Neural cell (in vitro differentiated cells): ENCODE measurements at regions not wholly inside any gene's neighbourhood (a gene's known extent, or its start where the extent isn't known, plus 50 kb on each side); places are given as distances from the start of the nearest gene placed in this dataset.
A peak's percentile ranks its signal among the peaks of the same experiment; 100 is the strongest.

Experiments
- H2AFZ ChIP-seq: fragments of 200-600, 300-800 bp; sonication (generic), shearing (Covaris generic); 2 replicates; pipeline ENCODE4 v1.6.0; 2014; ENCODE audit warnings: low read depth, mild to moderate bottlenecking, antibody characterized with exemption, low read length, moderate library complexity
- H3F3A ChIP-seq: fragments of 200-600 bp; shearing (Covaris generic); 2 replicates; pipeline ENCODE4 v1.6.1; 2016; ENCODE audit warnings: mild to moderate bottlenecking, moderate library complexity, mixed read lengths, antibody characterized with exemption, low read length; ENCODE audit not compliant: insufficient read depth, poor library complexity, severe bottlenecking
- H3K27ac ChIP-seq: fragments of 200-600, 300-800 bp; sonication (generic), shearing (Covaris generic); 2 replicates; pipeline ENCODE4 v1.5.1; 2014; ENCODE audit warnings: mild to moderate bottlenecking, low read length, moderate library complexity
- H3K27me3 ChIP-seq: fragments of 300-800, 200-600 bp; sonication (generic), shearing (Covaris generic); 2 replicates; pipeline ENCODE4 v1.6.0; 2014; ENCODE audit warnings: mild to moderate bottlenecking, low read depth, low read length, moderate library complexity; ENCODE audit not compliant: insufficient read depth
- H3K36me3 ChIP-seq: fragments of 300-800, 200-600 bp; sonication (generic), shearing (Covaris generic); 2 replicates; pipeline ENCODE4 v1.5.1; 2014; ENCODE audit warnings: mild to moderate bottlenecking, antibody characterized with exemption, low read length, moderate library complexity; ENCODE audit not compliant: insufficient read depth
- H3K4me2 ChIP-seq: fragments of 300-800, 200-600 bp; sonication (generic), shearing (Covaris generic); 2 replicates; pipeline ENCODE4 v1.6.0; 2014; ENCODE audit warnings: mild to moderate bottlenecking, low read length
- H3K4me3 ChIP-seq: fragments of 300-800, 200-600 bp; sonication (generic), shearing (Covaris generic); 2 replicates; pipeline ENCODE4 v1.5.1; 2014; ENCODE audit warnings: mild to moderate bottlenecking, low read length, moderate library complexity
- H3K79me2 ChIP-seq: fragments of 200-600 bp; shearing (Covaris generic); replicated peaks from 2 replicates; pipeline ENCODE4 v1.6.0; 2014; ENCODE audit warnings: mild to moderate bottlenecking, low read length, moderate library complexity; ENCODE audit not compliant: insufficient read depth
- H3K9ac ChIP-seq: fragments of 300-800, 200-600 bp; sonication (generic), shearing (Covaris generic); 2 replicates; pipeline ENCODE4 v1.6.1; 2016; ENCODE audit warnings: mild to moderate bottlenecking, low read length, mixed read lengths
- H3K9me2 ChIP-seq: fragments of 200-600 bp; shearing (Covaris generic); 2 replicates; pipeline ENCODE4 v1.6.1; 2016; ENCODE audit warnings: mild to moderate bottlenecking, low read length, mixed read lengths; ENCODE audit not compliant: insufficient read depth
- H3K9me3 ChIP-seq: fragments of 200-600, 300-800 bp; sonication (generic), shearing (Covaris generic); 2 replicates; pipeline ENCODE4 v1.6.1; 2016; ENCODE audit warnings: mild to moderate bottlenecking, mixed run types, low read length, moderate library complexity, mixed read lengths
- H4K20me1 ChIP-seq: fragments of 200-600 bp; shearing (Covaris generic); 2 replicates; pipeline ENCODE4 v1.6.1; 2016; ENCODE audit warnings: mild to moderate bottlenecking, mixed run types; ENCODE audit not compliant: insufficient read depth
- CTCF ChIP-seq: fragments of 450-650 bp; IDR thresholded peaks from 2 replicates; pipeline ENCODE4 v1.5.1; 2014; ENCODE audit warnings: antibody characterized with exemption, mild to moderate bottlenecking, moderate library complexity; ENCODE audit not compliant: poor library complexity, severe bottlenecking
- EP300 ChIP-seq: fragments of 450-650 bp; conservative IDR thresholded peaks from 2 replicates; pipeline ENCODE4 v1.6.1; 2014; ENCODE audit warnings: antibody characterized with exemption, mild to moderate bottlenecking, moderate library complexity; ENCODE audit not compliant: poor library complexity, severe bottlenecking
- EZH2 ChIP-seq: fragments of 200-600, 300-800 bp; shearing (Covaris generic), sonication (generic); IDR thresholded peaks from 2 replicates; pipeline ENCODE4 v1.6.1; 2014; ENCODE audit warnings: antibody characterized with exemption, low read length, borderline replicate concordance, mild to moderate bottlenecking; ENCODE audit not compliant: insufficient read depth, poor library complexity, severe bottlenecking
- MXI1 ChIP-seq: fragments of 450-650 bp; conservative IDR thresholded peaks from 2 replicates; pipeline ENCODE4 v1.6.1; 2014; ENCODE audit warnings: antibody characterized with exemption, mild to moderate bottlenecking; ENCODE audit not compliant: poor library complexity, severe bottlenecking
- POLR2AphosphoS5 ChIP-seq: IDR thresholded peaks from 2 replicates; pipeline ENCODE4 v1.6.1; 2012
- RAD21 ChIP-seq: fragments of 450-650 bp; conservative IDR thresholded peaks from 2 replicates; pipeline ENCODE4 v1.6.1; 2014; ENCODE audit warnings: antibody characterized with exemption, mild to moderate bottlenecking, moderate library complexity
- REST ChIP-seq: IDR thresholded peaks from 2 replicates; pipeline ENCODE4 v1.6.1; 2012; ENCODE audit warnings: borderline replicate concordance
- SMC3 ChIP-seq: fragments of 450-650 bp; conservative IDR thresholded peaks from 2 replicates; pipeline ENCODE4 v1.6.1; 2014; ENCODE audit warnings: antibody characterized with exemption, mild to moderate bottlenecking, moderate library complexity; ENCODE audit not compliant: poor library complexity
- TAF1 ChIP-seq: IDR thresholded peaks from 2 replicates; pipeline ENCODE4 v1.6.1; 2012; ENCODE audit warnings: low read depth

GRCh38 chrX:20739038-20739745, 472.5 kb upstream of the RPS6KA3 start:
- Histone ChIP-seq H3K27me3 (no peaks in the 10 kb centered on the region), H3K36me3 (no peaks in the 10 kb centered on the region), H3K9me3 (no peaks in the 10 kb centered on the region), H3F3A (no peaks in the 10 kb centered on the region), H3K9me2 (no peaks in the 10 kb centered on the region), H3K4me3 (no peak overlapping the region), H2AFZ (no peak overlapping the region), H3K27ac (peak overlapping the region; percentile 67), H3K4me2 (no peak overlapping the region), H3K9ac (no peak overlapping the region), H4K20me1 (no peaks in the 10 kb centered on the region), H3K79me2 (no peaks in the 10 kb centered on the region)
- no peak for TF ChIP-seq SMC3
- TF ChIP-seq POLR2AphosphoS5 = peak; percentile 65
- TF ChIP-seq EP300 = peak; percentile 91
- no peak for TF ChIP-seq RAD21
- TF ChIP-seq CTCF = no peak
- TF ChIP-seq REST = no peak
- TF ChIP-seq TAF1 = no peak

GRCh38 chrX:20729416-20729815, 462.7 kb upstream of the RPS6KA3 start:
- Histone ChIP-seq H3F3A (no peaks in the 10 kb centered on the region), H3K79me2 (no peaks in the 10 kb centered on the region), H3K27me3 (no peaks in the 10 kb centered on the region), H4K20me1 (no peaks in the 10 kb centered on the region), H3K4me2 (no peak overlapping the region), H2AFZ (no peak overlapping the region), H3K36me3 (no peaks in the 10 kb centered on the region), H3K9me3 (no peaks in the 10 kb centered on the region), H3K4me3 (no peak overlapping the region), H3K27ac (no peak overlapping the region), H3K9me2 (no peaks in the 10 kb centered on the region), H3K9ac (no peak overlapping the region)
- TF ChIP-seq EP300 = no peak
- TF ChIP-seq SMC3 = no peak
- no peak for TF ChIP-seq RAD21
- no peak for TF ChIP-seq POLR2AphosphoS5
- no peak for TF ChIP-seq REST
- TF ChIP-seq TAF1 = no peak
- no peak for TF ChIP-seq CTCF
- TF ChIP-seq EZH2 = no peak
- TF ChIP-seq MXI1 = no peak
